GM18517 (cell line): ENCODE measurements at regions not wholly inside any gene's neighbourhood (a gene's known extent, or its start where the extent isn't known, plus 50 kb on each side); places are given as distances from the start of the nearest gene placed in this dataset.

Experiments used
- ATAC-seq: cut with Tn5 transposase; IDR thresholded peaks from one replicate; pipeline ENCODE4 v1.9.1; 2021; ENCODE audit warnings: mild to moderate bottlenecking, moderate library complexity; ENCODE audit not compliant: unreplicated experiment

- ATAC-seq: no peak
Measured at GRCh38 chr10:117635826-117636225, 93.3 kb downstream of the EMX2 start.

- ATAC-seq: no peak
Measured at GRCh38 chr10:117638200-117638599, 95.7 kb downstream of the EMX2 start.

- no peak for ATAC-seq
Measured at GRCh38 chr10:117638664-117639200, 96.2 kb downstream of the EMX2 start.

GRCh38 chr10:117640406-117640805 lies 97.9 kb downstream of the EMX2 start:
- no peak for ATAC-seq

- ATAC-seq: no peak
Measured at GRCh38 chr10:117646718-117647117, 104.2 kb downstream of the EMX2 start.

- ATAC-seq: no peak
Measured at GRCh38 chr10:117647306-117647705, 104.8 kb downstream of the EMX2 start.

- no peak for ATAC-seq
Measured at GRCh38 chr10:117651121-117651520, 108.6 kb downstream of the EMX2 start.

- ATAC-seq: peak; percentile 10
Measured at GRCh38 chr10:117652228-117653169, 110.0 kb downstream of the EMX2 start.

- peak; percentile 89 for ATAC-seq
Measured at GRCh38 chr10:117653170-117653515, 110.6 kb downstream of the EMX2 start.

GRCh38 chr10:117654105-117654504 lies 111.6 kb downstream of the EMX2 start:
- ATAC-seq: no peak

GRCh38 chr10:117656385-117657367 lies 114.1 kb downstream of the EMX2 start:
- peak; percentile 86 for ATAC-seq

- ATAC-seq: no peak
Measured at GRCh38 chr10:117661316-117661715, 118.8 kb downstream of the EMX2 start.

- no peak for ATAC-seq
Measured at GRCh38 chr10:117662126-117662525, 119.6 kb downstream of the EMX2 start.

- no peak for ATAC-seq
Measured at GRCh38 chr10:117662751-117663540, 120.4 kb downstream of the EMX2 start.

GRCh38 chr10:117663750-117664149 lies 121.2 kb downstream of the EMX2 start:
- peak; percentile 100 for ATAC-seq

GRCh38 chr10:117664288-117664687 lies 121.7 kb downstream of the EMX2 start:
- ATAC-seq: no peak

GRCh38 chr10:117666166-117666565 lies 123.6 kb downstream of the EMX2 start:
- no peak for ATAC-seq

- ATAC-seq: no peak
Measured at GRCh38 chr10:117666965-117667364, 124.4 kb downstream of the EMX2 start.

GRCh38 chr10:117667831-117668230 lies 125.3 kb downstream of the EMX2 start:
- ATAC-seq: no peak

- no peak for ATAC-seq
Measured at GRCh38 chr10:117668327-117669008, 125.9 kb downstream of the EMX2 start.
